ENCODE measurements at regions not wholly inside any gene's neighbourhood (a gene's known extent, or its start where the extent isn't known, plus 50 kb on each side); places are given as distances from the start of the nearest gene placed in this dataset. TPM values are rescaled to one million over a fixed set of nuclear protein-coding genes. Genes with fewer than 3 reads are reported as not detected.
"Not testable (repeated sequence)": the region's sequence is repeated elsewhere in the genome, so short reads cannot be mapped to it uniquely, and the experiment has no call there.

- not testable (repeated sequence) for H3K27me3 Mint-ChIP-seq; DNase-seq (ENCODE audit: extremely low spot score, unreplicated experiment); H3K36me3 Mint-ChIP-seq; H3K9me3 Mint-ChIP-seq
- Mint-ChIP-seq H3K4me3 (peak overlapping the region; percentile 12), H3K27ac (peak overlapping the region; percentile 61), H3K4me1 (ENCODE audit: unreplicated experiment) (peaks cover 17% of the 10 kb centered on the region)
These were observed 54.7 kb upstream of the PDPR start for GRCh38 chr16:70059429-70059828.

DNA sequence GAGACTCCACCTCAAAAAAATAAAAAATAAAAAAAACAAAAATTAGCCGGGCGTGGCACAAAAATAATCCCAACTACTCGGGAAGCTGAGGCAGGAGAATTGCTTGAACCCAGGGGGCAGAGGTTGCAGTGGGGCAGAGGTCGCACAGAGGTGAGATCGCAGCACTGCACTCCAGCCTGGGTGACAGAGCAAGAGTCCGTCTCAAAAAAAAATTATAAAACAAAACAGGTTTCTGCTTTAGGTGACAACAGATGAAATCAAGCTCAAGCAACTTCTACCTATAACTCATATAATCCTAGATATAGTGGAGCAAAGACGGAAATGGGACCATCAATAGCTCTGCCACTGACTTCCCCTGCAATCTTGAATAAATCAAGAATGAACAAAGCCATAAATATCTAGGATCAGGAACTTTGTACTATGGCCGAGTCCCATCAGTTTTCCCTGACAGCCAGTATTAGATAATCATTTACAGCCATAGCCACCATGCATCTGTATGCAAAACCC lies 53.6 kb upstream of the PDPR start:
- H3K36me3 Mint-ChIP-seq; H3K9me3 Mint-ChIP-seq; H3K27me3 Mint-ChIP-seq; DNase-seq (ENCODE audit: extremely low spot score, unreplicated experiment): not testable (repeated sequence)
- peak overlapping the region; percentile 18 for H3K4me3 Mint-ChIP-seq
- H3K4me1 Mint-ChIP-seq (ENCODE audit: unreplicated experiment): peaks cover 17% of the 10 kb centered on the region
- peak overlapping the region; percentile 37 for H3K27ac Mint-ChIP-seq

- Mint-ChIP-seq H3K27ac (peak overlapping the region; percentile 81), H3K4me1 (ENCODE audit: unreplicated experiment) (peaks cover 17% of the 10 kb centered on the region), H3K4me3 (peak overlapping the region; percentile 44)
- not testable (repeated sequence) for H3K9me3 Mint-ChIP-seq; DNase-seq (ENCODE audit: extremely low spot score, unreplicated experiment); H3K27me3 Mint-ChIP-seq; H3K36me3 Mint-ChIP-seq
These were observed 52.4 kb upstream of the PDPR start for GRCh38 chr16:70061671-70062218.

DNA sequence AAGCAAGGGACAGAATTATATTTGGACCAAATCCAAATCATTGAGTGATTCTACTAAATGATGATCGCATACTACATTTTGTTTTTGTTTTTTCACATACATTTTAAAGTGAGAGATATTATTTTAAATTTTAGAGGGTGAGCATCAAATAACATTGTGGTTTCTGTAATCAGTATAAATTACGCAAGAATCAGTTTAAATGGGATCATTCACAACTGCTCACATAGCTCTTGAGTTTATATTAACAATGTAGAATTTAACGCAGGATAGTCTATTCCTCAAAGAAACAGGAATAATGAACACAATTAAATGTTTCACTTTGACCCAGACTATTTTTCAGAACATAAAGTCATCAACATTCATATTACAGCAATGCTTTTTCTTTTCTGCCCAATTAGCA lies 51.2 kb upstream of the PDPR start:
- Mint-ChIP-seq H3K4me1 (ENCODE audit: unreplicated experiment) (peaks cover 17% of the 10 kb centered on the region), H3K4me3 (peak overlapping the region; percentile 88)
- not testable (repeated sequence) for H3K9me3 Mint-ChIP-seq; DNase-seq (ENCODE audit: extremely low spot score, unreplicated experiment); H3K36me3 Mint-ChIP-seq; H3K27ac Mint-ChIP-seq; H3K27me3 Mint-ChIP-seq

Small RNA genes lying in the stretch of these regions (microRNA-seq; reads per million reads assigned to microRNA genes)
- gene MIR1972-2: not detected
